B cell (primary cell): ENCODE measurements at regions not wholly inside any gene's neighbourhood (a gene's known extent, or its start where the extent isn't known, plus 50 kb on each side); places are given as distances from the start of the nearest gene placed in this dataset.

Experiments used
- ATAC-seq: fragments of 200-7000 bp; cut with Tn5 transposase; one replicate; pipeline ENCODE4 v1.10.0; 2021; ENCODE audit warnings: low read depth, mild to moderate bottlenecking, moderate number of reproducible peaks, moderate library complexity
- CTCF ChIA-PET: fragments of 350-600 bp; sonication (Branson Sonifier 250); formaldehyde crosslinking; loops from one replicate; lab custom pipeline; 2021; ENCODE audit warnings: antibody characterized with exemption, inconsistent platforms; lab: Charles Lee
- POLR2A ChIA-PET: fragments of 350-600 bp; sonication (Branson Sonifier 250); formaldehyde crosslinking; loops from one replicate; lab custom pipeline; 2021; ENCODE audit warnings: antibody characterized with exemption; lab: Charles Lee
- DNase-seq: peaks from one replicate; pipeline ENCODE4 v3.0.0; 2013
- H2AFZ ChIP-seq: 2 replicates; pipeline ENCODE4 v1.6.1; 2012; ENCODE audit warnings: mild to moderate bottlenecking, low read depth, low read length; ENCODE audit not compliant: insufficient read depth, poor library complexity, severe bottlenecking
- H3K27ac ChIP-seq, 2 donors: 1 replicate in 1 of 2; 2 replicates in 1 of 2; pipeline ENCODE4 v1.5.1; 2012 to 2013; ENCODE audit warnings: low read length in 2 of 2, mild to moderate bottlenecking in 2 of 2, moderate library complexity in 1 of 2
- H3K27me3 ChIP-seq, 4 experiments: fragments of 200-600 bp in 1 of 4; sonication (generic) in 1 of 4; replicated peaks in 1 of 4; 1 replicate in 2 of 4; 2 replicates in 2 of 4; pipeline versions ENCODE4 v1.6.1 to v1.7.0; 2013 to 2016; ENCODE audit warnings: low read length in 3 of 4, mild to moderate bottlenecking in 2 of 4, mixed read lengths in 1 of 4, moderate library complexity in 1 of 4; ENCODE audit not compliant: insufficient read depth in 4 of 4, control insufficient read depth in 3 of 4; ENCODE audit errors: control extremely low read depth in 1 of 4
- H3K36me3 ChIP-seq, 2 experiments: replicated peaks in 1 of 2; 1 replicate in 1 of 2; 2 replicates in 1 of 2; pipeline versions ENCODE4 v1.6.1 to v1.7.1; 2013; ENCODE audit warnings: low read length in 1 of 2; ENCODE audit not compliant: insufficient read depth in 2 of 2, control insufficient read depth in 1 of 2; ENCODE audit errors: control extremely low read depth in 1 of 2, extremely low read depth in 1 of 2
- H3K4me1 ChIP-seq, 2 donors: fragments of 200-600 bp in 1 of 2; sonication (generic) in 1 of 2; 1 replicate in 1 of 2; 2 replicates in 1 of 2; pipeline versions ENCODE4 v1.5.1 to v1.6.1; 2013 to 2017; ENCODE audit warnings: low read length in 2 of 2; ENCODE audit not compliant: control insufficient read depth in 2 of 2, insufficient read depth in 2 of 2
- H3K4me2 ChIP-seq: replicated peaks from 2 replicates; pipeline ENCODE3; 2012; ENCODE audit warnings: mild to moderate bottlenecking, low read depth, low read length; ENCODE audit not compliant: poor library complexity, severe bottlenecking
- H3K4me3 ChIP-seq, 5 experiments: fragments of 200-600 bp in 1 of 5; sonication (generic) in 1 of 5; 1 replicate in 3 of 5; 2 replicates in 2 of 5; pipeline versions ENCODE4 v1.5.1 to v1.7.0; 2011 to 2016; ENCODE audit warnings: low read length in 4 of 5, mild to moderate bottlenecking in 4 of 5, low read depth in 2 of 5, control low read depth in 1 of 5, moderate library complexity in 1 of 5; ENCODE audit not compliant: insufficient read depth in 1 of 5; ENCODE audit errors: control extremely low read depth in 1 of 5, extremely low read depth in 1 of 5
- H3K79me2 ChIP-seq: fragments of 200-600 bp; sonication (generic); one replicate; pipeline ENCODE4 v1.6.0; 2016; ENCODE audit warnings: low read length; ENCODE audit not compliant: control insufficient read depth, insufficient read depth
- H3K9ac ChIP-seq: fragments of 200-600 bp; sonication (generic); 2 replicates; pipeline ENCODE4 v1.6.1; 2017; ENCODE audit warnings: mild to moderate bottlenecking, low read length, moderate library complexity
- H3K9me3 ChIP-seq, 3 donors: one replicate each; pipeline versions ENCODE4 v1.6.1 to v1.7.1; 2013; ENCODE audit warnings: low read length in 2 of 3; ENCODE audit not compliant: control insufficient read depth in 2 of 3, insufficient read depth in 1 of 3; ENCODE audit errors: control extremely low read depth in 1 of 3
- H4K20me1 ChIP-seq: 2 replicates; pipeline ENCODE4 v1.6.0; 2012; ENCODE audit warnings: mild to moderate bottlenecking, low read length; ENCODE audit not compliant: insufficient read depth, control insufficient read depth, poor library complexity, severe bottlenecking
- H3K27ac Mint-ChIP-seq: one replicate; pipeline ENCODE4 v1.8.0; 2021; ENCODE audit warnings: mixed read lengths
- H3K27me3 Mint-ChIP-seq: one replicate; pipeline ENCODE4 v1.8.0; 2021; ENCODE audit warnings: mixed read lengths
- H3K4me1 Mint-ChIP-seq: one replicate; pipeline ENCODE4 v1.8.0; 2021; ENCODE audit warnings: mixed read lengths
- H3K4me3 Mint-ChIP-seq: one replicate; pipeline ENCODE4 v1.8.0; 2021; ENCODE audit warnings: mixed read lengths
- H3K9me3 Mint-ChIP-seq: one replicate; pipeline ENCODE4 v1.8.0; 2022; ENCODE audit warnings: mixed read lengths; ENCODE audit not compliant: insufficient read depth
- EZH2 ChIP-seq: IDR thresholded peaks from 2 replicates; pipeline ENCODE4 v1.6.1; 2012; ENCODE audit warnings: borderline replicate concordance, low read depth, mild to moderate bottlenecking, moderate library complexity, low read length; ENCODE audit not compliant: insufficient read depth, poor library complexity, severe bottlenecking
- WGBS: methylation state at CpG from one replicate; pipeline ENCODE4 v1.1.5; 2013; ENCODE audit warnings: missing lambda C conversion rate; ENCODE audit not compliant: insufficient coverage; 5-methylcytosine and 5-hydroxymethylcytosine counted together
- intact Hi-C: fragments of 100-400 bp; cut with micrococcal nuclease; formaldehyde crosslinking; loops from one replicate; pipeline ENCODE4 v1.10.0; 2022
- TF ChIP-seq, protein P1 (sequence below): fragments of 200-600 bp; IDR thresholded peaks from one replicate; pipeline ENCODE4 v1.8.0; 2022; ENCODE audit warnings: antibody characterized with exemption, mild to moderate bottlenecking

DNA sequence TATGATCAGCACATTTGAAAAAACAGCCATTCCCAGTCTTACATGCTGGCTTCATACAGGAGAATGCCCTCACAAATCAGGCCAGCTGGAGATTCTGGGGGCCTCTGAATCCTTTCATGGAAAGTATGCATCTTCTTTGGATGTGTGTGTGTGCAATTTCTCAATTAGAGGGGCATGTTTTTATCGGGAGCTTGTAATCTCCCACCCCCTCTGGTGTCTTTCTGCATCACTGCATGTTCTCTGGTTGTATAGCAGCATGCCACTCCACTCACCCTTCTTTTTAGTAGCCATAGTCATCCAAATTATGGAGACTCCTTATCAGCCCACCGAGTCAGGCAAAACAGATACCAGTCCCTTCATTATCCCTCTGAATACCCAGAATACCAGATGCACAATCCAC lies 282.2 kb upstream of the SLIT2 start:
- no peaks in the 10 kb centered on the region for H3K27me3 Mint-ChIP-seq
- Histone ChIP-seq H2AFZ (no peak overlapping the region), H3K9ac (no peak overlapping the region), H3K79me2 (no peaks in the 10 kb centered on the region), H3K27ac (no peak overlapping the region), H3K36me3 (no peaks in the 10 kb centered on the region), H3K4me3 (no peak overlapping the region), H4K20me1 (no peaks in the 10 kb centered on the region), H3K27me3 (no peaks in the 10 kb centered on the region), H3K9me3 (peaks cover 0 to 5% (median 0%) of the 10 kb centered on the region in 3 donors), H3K4me2 (no peak overlapping the region), H3K4me1 (no peaks in the 10 kb centered on the region)
- H3K4me3 Mint-ChIP-seq: no peak overlapping the region
- H3K9me3 Mint-ChIP-seq: peaks cover 2% of the 10 kb centered on the region
- POLR2A ChIA-PET: no interaction called here
- WGBS: 67% methylated on average over 1 of the region's 2 CpGs
- CTCF ChIA-PET: no interaction called here
- ATAC-seq: no peak
- TF ChIP-seq, protein P1, sequence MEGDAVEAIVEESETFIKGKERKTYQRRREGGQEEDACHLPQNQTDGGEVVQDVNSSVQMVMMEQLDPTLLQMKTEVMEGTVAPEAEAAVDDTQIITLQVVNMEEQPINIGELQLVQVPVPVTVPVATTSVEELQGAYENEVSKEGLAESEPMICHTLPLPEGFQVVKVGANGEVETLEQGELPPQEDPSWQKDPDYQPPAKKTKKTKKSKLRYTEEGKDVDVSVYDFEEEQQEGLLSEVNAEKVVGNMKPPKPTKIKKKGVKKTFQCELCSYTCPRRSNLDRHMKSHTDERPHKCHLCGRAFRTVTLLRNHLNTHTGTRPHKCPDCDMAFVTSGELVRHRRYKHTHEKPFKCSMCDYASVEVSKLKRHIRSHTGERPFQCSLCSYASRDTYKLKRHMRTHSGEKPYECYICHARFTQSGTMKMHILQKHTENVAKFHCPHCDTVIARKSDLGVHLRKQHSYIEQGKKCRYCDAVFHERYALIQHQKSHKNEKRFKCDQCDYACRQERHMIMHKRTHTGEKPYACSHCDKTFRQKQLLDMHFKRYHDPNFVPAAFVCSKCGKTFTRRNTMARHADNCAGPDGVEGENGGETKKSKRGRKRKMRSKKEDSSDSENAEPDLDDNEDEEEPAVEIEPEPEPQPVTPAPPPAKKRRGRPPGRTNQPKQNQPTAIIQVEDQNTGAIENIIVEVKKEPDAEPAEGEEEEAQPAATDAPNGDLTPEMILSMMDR: no peak
- TF ChIP-seq EZH2: no peak
- no peaks in the 10 kb centered on the region for H3K4me1 Mint-ChIP-seq
- intact Hi-C loops: no loop called here
- no peak overlapping the region for H3K27ac Mint-ChIP-seq
- DNase-seq: no peak

DNA sequence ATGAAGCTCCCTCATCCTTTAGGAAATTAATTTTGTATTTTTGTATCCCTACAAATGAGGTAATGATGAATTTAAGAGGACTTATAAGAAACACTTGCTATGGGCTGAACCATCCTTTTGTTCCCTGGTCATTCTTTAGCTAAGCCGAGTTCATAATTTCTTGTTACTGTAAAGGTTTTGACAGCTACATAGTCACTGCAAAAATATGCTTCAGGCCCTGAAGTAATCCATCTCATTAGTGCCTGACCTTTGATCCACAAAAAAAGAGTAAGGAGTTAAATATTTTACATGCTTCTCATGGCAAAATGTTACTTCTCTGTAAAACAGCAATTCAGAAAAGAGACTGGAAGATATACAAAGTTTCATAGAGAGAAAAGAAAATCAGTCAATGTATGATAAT lies 290.6 kb upstream of the SLIT2 start:
- H3K9me3 ChIP-seq: peaks cover 0 to 5% (median 0%) of the 10 kb centered on the region in 3 donors
- H3K9ac ChIP-seq: no peak overlapping the region
- TF ChIP-seq, protein P1: no peak
- TF ChIP-seq EZH2: no peak
- no peak overlapping the region for H3K27ac Mint-ChIP-seq
- H2AFZ ChIP-seq: no peak overlapping the region
- ChIA-PET POLR2A (no interaction called here), CTCF (no interaction called here)
- no peak overlapping the region for H3K4me2 ChIP-seq
- DNase-seq (no peak), ATAC-seq (no peak)
- 100% methylated on average over 1 of the region's 1 CpG for WGBS
- no peaks in the 10 kb centered on the region for H3K4me1 ChIP-seq
- H3K4me3 Mint-ChIP-seq: no peak overlapping the region
- no peaks in the 10 kb centered on the region for H3K4me1 Mint-ChIP-seq
- H4K20me1 ChIP-seq: no peaks in the 10 kb centered on the region
- H3K79me2 ChIP-seq: no peaks in the 10 kb centered on the region
- intact Hi-C loops: no loop called here
- H3K27me3 Mint-ChIP-seq: no peaks in the 10 kb centered on the region
- H3K9me3 Mint-ChIP-seq: no peaks in the 10 kb centered on the region
- no peak overlapping the region for H3K27ac ChIP-seq
- H3K27me3 ChIP-seq: no peaks in the 10 kb centered on the region
- no peaks in the 10 kb centered on the region for H3K36me3 ChIP-seq
- H3K4me3 ChIP-seq: no peak overlapping the region
